Loucy (cell line): ENCODE measurements at regions not wholly inside any gene's neighbourhood (a gene's known extent, or its start where the extent isn't known, plus 50 kb on each side); places are given as distances from the start of the nearest gene placed in this dataset.

Experiments used
- EZH2phosphoT487 ChIP-seq: fragments of 200-600 bp; IDR thresholded peaks from 2 replicates; pipeline ENCODE4 v1.6.1; 2018; ENCODE audit warnings: antibody characterized with exemption, mild to moderate bottlenecking, moderate library complexity, borderline replicate concordance
- TF ChIP-seq, protein P1 (sequence below): fragments of 200-600 bp; sonication (generic); conservative IDR thresholded peaks from 2 replicates; pipeline ENCODE4 v1.5.1; 2014; ENCODE audit warnings: mild to moderate bottlenecking, antibody characterized with exemption, low read length

DNA sequence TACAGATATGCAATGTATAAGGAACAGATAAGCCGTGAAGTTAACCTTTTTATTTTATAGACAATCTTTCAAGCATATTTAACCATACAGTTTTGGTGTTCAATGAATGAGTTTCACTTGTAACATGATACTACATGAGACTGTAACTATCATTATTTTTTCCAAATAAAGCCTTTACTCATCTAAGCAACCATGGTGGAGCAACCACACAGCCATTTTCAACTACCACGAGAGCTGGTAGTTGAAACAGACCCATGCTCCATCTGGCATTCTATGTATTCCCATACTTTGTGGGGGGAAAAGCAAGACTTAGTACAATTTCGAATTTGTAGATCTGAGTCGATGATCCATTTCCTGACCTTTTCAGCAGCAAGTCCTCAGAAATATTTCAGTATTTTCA is 159.3 kb upstream of the RND3 start:
- TF ChIP-seq, protein P1, sequence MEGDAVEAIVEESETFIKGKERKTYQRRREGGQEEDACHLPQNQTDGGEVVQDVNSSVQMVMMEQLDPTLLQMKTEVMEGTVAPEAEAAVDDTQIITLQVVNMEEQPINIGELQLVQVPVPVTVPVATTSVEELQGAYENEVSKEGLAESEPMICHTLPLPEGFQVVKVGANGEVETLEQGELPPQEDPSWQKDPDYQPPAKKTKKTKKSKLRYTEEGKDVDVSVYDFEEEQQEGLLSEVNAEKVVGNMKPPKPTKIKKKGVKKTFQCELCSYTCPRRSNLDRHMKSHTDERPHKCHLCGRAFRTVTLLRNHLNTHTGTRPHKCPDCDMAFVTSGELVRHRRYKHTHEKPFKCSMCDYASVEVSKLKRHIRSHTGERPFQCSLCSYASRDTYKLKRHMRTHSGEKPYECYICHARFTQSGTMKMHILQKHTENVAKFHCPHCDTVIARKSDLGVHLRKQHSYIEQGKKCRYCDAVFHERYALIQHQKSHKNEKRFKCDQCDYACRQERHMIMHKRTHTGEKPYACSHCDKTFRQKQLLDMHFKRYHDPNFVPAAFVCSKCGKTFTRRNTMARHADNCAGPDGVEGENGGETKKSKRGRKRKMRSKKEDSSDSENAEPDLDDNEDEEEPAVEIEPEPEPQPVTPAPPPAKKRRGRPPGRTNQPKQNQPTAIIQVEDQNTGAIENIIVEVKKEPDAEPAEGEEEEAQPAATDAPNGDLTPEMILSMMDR: no peak
- no peak for TF ChIP-seq EZH2phosphoT487
